Left hindlimb (tissue), 1 donor: ENCODE measurements at regions not wholly inside any gene's neighbourhood (a gene's known extent, or its start where the extent isn't known, plus 50 kb on each side); places are given as distances from the start of the nearest gene placed in this dataset.
"Not testable (repeated sequence)": the region's sequence is repeated elsewhere in the genome, so short reads cannot be mapped to it uniquely, and the experiment has no call there.

Experiments
- DNase-seq: peaks from one replicate; pipeline ENCODE4 v3.0.0-alpha.2; 2018

DNA sequence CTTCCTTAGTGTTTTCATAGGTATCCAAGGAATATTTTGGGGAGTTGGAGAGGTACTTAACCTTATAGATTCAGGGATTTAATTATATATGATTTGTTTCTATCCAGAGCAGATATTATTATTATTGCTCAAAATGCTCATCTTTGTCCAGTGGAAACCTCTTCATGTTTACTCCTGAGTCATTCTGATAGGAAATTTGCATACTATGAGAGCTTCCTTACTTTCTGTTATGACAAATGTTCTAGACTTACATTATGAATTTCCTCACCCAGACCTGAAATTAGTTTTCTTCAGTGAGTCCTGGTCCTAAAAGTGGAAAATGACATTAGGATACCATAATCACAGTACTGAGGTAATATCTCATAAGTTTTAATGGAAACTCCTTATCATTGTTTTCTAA, 57.5 kb upstream of the PLPPR5 start:
- no peak for DNase-seq

DNA sequence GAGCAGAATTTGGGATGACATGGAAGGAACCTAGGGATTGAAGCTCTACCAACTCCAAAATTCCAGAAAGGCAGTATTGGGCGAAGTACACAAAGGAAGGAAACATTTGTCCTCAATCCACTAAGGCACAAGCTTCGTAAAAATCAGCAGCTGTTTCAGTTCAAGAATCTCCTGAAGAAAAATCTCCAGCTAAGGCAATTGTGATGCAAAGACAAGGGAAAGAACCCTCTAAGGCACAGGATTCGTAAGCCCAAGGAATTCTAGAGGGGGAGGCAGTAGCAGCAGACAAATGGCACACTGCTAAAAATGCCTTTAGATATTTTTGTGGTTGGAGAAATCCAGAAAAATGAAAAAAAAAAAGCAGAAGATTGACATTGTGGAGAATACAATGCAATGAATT, 64.5 kb upstream of the PLPPR5 start:
- DNase-seq, result no peak

DNA sequence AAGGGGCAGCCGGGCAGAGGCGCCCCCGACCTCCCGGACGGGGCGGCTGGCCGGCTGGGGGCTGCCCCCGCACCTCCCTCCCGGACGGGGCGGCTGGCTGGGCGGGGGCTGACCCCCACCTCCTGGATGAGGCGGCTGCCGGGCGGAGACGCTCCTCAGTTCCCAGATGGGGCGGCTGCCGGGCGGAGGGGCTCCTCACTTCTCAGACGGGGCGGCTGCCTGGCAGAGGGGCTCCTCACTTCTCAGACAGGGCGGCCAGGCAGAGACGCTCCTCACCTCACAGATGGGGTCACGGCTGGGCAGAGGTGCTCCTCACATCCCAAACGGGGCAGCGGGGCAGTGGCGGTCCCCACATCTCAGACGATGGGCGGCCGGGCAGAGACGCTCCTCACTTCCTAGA, 73.9 kb upstream of the PLPPR5 start:
- not testable (repeated sequence) for DNase-seq

DNA sequence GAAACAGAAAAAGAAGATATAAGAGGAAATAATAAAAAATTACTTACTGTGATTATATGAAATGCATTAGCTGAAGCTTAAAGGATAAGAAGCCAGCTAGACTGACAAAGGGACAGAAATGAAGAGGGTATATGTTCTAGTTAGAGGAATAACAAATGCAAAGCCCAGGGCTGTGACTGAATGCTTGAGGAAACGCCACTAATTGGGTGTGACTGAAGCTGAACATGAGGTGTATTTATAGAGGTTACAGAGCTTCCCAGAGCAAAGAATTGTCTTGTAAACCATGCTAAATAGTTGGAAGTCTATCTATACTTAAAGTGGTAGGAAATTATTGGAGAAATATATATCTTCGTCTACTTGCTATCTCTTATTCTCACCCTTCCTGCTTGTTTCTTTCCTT, 77.7 kb upstream of the PLPPR5 start:
- no peak for DNase-seq

DNA sequence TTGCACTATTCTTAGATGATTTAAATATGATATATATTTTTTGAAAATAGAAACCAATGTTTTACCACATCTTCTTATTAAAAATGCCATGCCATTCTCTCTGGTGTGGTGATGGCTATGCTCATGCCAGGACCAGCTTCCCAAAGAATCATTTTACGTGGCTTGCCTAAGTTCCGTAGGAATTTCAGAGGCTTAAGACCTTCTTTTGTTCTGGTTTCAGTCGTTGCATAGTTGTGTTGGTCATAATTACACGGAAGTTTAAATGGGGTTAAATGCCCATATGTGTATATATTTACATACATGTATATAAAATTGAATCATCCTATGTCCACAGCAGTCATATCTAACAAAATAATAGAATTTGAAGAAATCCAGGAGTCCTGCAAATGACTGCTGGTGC, 78.7 kb upstream of the PLPPR5 start:
- DNase-seq, result no peak

DNA sequence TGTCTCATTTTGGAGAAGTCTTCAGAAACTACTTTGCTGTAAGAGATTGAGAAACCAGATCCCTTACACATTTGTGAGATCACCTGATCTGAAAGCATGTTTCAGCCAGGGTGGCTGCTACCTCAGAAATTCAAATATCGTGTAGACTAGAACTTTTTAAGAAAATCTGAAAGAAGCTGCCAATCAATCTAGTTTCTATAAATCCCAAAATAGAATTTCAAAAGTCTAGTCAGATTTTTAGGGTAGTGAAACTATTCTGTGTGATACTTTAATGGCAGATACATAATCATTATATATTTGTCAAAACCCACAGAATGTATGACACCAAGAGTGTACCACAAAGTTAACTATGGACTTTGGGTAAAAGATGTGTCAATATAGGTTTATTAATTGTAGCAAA, 79.9 kb upstream of the PLPPR5 start:
- no peak for DNase-seq

DNA sequence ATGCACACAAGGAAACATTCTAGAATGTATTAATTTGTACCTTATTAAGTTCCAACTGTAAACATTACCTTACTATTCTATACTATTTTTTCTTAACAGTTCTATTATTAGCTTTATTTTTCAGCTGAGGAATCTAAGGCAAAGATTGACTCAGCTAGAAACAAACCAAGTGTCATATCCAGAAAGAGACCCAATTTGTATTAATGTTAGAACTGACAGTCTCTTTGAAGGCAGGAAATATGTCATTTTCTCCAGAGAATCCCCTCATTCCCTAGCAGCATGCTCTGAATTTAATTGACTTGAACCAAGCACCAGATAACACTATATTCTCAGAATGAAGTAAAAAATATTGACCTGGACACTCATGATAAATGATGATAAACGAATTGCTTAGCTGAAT, 81.4 kb upstream of the PLPPR5 start:
- DNase-seq, result no peak

DNA sequence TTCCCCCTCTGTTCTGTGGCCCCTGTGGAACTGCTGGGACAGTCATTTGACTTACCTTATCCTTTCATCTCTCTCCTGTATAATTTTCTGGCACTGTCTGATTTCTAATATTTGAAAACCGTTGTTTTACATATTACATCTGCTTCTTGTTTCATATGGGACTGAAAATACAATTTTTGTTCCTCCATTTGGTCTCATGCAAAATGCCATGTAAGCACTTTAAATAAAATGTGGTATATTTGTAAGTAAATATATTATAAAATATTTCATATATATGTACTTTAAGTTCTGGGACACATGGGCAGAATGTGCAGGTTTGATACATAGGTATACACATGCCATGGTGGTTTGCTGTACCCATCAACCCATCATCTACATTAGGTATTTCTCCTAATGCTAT, 93.9 kb upstream of the PLPPR5 start:
- DNase-seq, result no peak

DNA sequence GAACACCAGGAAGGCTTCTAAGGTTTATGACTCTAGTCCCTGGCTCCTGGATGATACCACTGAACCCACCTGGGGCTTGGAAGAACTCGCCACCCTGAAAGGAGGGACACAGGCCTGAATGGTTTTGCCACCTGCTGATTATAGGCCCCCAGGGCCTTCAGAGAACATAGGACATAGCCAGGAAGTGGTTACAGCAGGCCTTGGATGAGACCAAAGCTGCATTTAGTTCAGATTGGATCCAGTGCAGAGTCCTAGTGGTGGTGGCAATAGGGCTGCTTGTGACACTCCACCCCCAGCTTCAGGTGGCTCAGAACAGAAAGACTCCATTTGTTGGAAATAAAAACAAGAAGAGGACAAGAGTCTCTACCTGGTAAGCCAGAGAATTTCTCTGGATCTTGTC, 101.6 kb upstream of the PLPPR5 start:
- DNase-seq, result no peak

DNA sequence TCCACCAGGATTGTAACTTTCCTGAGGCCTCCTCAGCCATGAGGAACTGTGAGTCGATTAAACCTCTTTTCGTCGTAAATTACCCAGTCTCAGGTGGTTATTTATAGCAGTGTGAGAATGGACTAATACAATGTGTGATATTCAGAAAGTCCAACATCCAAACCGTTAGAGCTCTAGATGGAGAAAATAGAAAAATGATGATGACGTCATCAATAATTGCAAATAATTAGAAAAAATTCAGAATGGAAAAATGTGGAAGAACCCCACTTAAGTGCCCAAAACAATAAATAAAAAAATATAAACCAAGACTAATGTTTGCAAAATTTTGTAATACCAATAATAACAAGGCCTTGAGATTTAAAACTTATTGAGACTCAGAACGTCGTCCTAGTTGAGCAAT, 103.0 kb upstream of the PLPPR5 start:
- DNase-seq, result no peak

DNA sequence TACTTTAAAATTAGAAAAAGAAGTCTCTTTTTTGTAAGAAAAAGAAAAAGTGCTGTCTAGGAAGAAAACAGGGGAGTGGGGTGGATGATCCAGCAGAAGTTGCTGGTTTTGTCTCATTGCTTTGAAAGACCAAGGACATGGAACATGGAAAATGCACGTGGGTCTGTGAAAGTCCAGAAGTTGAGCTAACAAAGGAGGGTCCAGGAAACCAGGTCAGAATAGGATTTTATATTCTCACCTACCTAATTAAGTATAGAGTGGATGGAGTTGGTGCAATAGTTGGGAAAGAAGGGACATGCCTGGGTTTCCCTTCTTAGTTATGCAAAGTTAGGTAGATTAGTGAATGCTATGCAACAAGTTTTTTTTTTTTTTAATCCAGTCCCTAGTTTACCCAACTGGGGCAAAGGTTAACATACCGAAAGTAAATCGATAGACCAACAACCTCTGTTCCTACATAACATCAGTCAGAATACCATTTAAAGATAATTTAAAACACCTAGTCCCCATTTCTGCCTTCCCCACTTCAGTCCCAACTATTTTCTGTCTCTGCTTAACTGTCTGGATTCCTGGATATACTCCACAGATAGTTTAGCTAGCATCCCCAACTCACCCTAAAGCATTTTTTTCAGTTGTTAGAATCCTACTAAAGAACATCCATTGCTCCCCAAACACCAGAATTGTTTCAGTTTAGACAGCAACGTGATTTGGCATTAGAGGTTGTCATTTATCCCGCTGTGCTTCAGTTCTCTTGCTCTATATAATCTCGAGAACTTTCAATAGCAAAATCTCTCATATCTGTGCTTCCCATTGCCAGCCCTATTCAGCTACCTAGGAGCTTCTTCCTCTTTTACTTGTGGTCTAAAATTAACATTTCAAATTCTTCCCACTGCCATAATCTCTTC, 105.7 kb upstream of the PLPPR5 start:
- no peak for DNase-seq

DNA sequence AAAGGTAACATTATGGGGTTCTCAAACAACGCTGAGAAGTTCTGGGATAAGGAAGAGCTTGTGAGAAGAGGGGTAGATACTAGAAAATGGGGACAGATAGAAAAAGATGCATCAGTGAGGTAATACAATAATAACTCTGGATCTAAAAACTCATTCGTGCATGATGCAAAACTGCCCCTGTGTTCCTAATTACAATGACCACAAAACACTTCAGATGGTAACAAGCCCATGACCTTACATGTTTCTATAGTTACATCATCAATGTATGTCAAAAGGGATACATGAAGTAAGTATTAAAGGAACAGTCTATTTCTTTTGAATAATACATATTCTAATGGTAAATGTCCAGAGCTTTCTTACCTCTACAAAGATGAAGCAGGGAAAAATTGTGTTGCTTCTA, 110.6 kb upstream of the PLPPR5 start:
- DNase-seq, result no peak

DNA sequence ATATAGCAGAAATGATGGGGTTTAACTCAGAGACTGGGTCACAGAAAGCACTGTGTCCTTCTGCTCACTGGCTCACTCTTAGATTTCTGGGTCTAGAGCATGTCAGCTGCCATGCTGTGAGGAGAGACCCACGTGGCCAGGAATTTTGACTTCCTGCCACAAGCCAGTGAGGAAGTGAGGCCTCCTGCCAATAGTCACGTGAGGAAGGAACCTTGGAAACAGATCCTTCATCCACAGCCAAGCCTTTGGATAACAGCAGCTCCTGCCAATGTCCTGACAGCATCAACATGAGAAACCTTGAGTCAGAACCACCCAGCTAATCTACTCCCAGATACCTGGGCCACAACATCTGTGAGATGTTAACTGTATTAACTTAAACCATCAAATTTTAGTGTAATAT, 114.5 kb upstream of the PLPPR5 start:
- DNase-seq, result no peak

DNA sequence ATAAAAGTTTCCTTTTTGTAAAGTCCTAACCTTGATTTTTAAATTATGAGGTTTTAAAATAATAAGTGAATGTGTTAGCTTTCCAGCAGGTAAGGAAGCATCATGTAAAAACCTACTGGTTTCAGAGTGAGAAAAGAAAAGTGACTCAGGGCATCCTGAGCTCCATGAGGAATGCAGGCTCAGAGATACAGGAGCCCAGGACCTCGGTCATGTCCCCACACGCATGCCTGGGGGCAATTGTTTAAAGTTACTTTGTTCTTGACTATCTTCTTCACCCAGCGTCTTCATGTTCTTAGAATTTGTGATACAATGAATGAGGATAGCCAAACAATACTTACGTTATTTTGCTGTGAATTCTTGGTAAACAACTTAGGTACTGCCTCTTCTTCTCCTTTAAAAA, 117.4 kb upstream of the PLPPR5 start:
- no peak for DNase-seq

DNA sequence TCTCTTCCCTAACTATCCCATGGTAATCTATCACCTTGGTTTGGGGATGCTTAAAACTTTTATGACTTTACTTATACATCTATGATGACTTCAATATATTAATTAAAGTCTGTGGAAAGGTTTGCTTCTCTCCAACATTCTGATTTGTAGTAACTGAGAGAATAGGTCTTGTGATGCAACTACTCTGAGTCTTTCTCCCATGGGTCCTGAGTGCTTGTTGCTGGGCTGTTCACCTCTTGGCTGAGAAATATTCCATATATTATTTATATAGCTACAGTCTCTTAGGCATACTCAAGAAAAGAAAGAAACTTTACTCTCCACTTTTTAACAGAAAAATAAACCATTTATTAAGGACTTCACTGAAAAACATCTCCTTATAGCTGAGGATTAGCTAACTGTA, 119.3 kb upstream of the PLPPR5 start:
- no peak for DNase-seq

DNA sequence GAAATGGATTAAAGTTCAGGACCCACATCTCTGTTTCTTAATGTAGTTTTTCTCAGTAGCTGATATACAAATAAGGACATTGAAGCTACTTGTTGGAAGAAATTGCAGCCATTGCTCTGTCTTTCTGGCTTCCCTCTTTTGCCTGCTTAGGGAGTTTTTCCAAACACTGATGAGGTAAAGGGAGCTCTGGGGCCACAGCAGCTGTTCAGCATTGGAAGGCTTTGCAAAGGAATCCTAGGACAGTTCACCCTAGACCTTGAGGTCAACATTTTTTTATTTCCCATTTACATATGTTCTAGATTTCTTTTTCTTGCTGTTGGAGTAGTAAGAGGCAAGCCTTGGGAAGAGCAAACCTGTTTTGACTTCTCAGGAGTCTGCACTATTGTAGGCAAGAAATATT, 126.9 kb upstream of the PLPPR5 start:
- DNase-seq, result no peak

DNA sequence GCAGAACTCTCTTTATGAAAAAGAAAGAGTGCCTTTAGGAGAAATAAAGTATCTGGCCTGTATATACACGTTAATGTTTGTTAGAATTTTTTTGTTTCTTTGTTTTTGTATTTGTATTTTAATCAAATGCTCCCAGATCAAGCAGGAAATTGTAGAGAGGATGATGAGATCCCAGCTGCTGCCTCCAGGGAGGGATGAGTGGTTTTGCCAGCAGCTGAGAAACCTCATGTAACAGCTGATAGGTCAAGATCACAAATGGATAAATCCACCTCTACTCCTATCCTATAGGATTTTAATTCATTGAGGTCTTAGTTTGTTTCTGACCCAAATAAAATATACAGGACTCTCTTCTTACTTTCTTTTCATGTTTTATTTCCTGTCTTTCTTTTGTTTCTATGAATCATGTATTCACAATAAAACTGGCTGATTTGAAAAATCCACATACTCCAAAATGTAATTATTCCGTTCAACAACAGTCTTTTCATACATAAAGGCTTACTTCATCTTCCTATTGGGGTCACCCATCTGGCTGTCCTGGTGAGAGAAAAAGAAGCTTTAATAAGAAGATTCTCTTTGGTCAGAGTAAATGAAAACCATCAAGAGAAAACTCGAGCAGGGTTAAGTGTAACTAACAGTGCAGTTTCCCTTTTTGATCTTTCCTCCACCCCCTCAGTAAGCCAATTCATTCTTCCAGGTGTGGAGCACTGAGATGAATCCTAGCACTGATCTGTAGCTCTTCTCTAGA, 129.3 kb upstream of the PLPPR5 start:
- no peak for DNase-seq

DNA sequence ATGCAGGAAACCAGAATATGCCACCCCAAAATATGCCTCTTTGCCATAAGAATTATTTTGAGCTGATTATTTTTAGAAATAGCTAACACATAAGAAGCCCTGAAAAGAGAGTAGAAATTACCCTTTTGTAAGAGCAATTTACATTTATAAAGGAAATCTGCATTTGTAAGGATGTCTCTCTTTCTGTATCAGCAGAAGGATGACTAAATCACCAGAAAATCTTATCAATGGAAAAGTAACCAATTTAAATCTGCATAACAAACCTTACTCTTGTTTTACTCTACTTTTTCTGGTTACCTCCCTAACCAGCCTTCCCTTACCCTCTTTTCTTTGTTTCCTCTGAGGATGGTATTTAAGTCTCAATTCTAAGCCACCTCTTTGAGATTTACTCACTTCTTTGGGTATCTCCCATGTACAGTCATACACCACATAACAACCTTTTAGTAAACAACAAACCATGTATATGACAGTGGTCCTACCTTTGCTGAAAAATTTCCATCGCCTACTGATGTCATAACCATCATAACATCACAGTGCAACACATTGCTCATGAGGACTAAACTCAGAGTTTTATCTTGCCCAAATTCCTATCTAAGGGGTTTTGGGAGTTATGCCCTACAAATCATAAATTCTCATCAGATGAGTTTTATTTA, 126.6 kb upstream of the PLPPR4 start:
- no peak for DNase-seq

DNA sequence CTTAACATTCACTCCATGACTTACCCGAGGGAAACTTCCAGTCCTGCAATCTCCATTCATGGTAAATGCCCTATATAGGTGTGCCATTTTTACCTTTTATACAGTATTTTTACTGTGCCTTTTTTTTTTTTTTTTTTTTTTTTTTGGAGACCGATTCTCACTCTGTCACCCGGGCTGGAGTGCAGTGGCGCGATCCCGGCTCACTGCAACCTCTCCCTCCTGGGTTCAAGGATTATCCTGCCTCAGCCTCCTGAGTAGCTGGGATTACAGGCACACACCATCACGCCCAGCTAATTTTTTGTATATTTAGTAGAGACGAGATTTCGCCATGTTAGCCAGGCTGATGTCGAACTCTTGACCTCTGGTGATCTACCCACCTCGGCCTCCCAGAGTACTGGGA, 124.4 kb upstream of the PLPPR4 start:
- DNase-seq, result no peak

DNA sequence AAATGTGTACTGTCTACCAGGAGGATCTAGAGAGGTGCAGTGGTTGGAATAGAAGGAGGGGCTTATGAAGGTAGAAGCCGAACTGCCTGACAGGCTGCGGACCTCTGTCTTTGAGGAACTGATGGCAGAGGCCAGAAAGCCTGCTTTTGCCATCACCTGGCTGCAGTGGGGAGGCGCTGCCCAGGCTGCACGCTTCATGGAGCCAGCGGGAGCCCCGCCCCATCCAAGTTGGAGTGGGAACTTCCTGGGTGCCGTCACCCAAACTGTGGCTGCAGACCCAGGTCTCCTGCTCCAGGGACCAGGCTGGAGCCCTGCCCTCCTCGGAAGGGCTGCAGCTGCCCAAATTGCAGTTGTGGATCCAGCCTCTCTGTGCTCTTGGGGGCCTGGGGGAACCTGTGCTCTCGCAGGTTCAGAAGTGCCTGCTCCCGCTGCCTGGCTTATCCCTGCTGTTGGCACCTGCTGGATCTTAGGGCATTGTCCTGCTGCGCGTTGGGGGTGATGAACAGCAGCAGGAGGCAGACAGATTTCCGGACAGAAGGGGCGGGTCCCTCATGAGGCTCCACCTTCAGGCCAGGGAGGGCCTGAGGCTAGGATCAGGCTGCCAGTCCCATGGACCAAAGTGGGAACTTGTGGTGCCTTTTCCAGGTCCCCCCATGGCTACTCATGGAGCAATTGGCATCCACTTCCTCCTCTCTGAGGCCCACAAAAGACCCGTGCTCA, 118.0 kb upstream of the PLPPR4 start:
- DNase-seq, result no peak

DNA sequence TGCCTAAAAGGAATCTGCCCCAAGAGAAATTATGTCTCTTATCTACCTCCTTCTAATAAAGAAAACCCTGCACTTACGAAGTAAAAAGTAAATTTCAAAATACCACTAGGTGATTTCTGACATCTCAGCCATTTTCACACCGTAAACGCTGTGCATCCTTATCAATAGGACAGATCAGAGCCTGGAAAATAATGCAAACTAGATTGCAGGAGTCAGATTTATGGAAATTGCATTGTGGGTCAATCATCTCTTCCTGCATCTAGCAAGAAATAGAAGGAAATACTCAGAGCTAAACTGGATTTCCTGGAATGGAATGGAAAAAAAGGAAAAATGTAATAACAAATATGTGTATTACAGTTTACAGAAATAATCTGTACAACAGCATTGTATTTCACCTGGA, 114.3 kb upstream of the PLPPR4 start:
- no peak for DNase-seq

DNA sequence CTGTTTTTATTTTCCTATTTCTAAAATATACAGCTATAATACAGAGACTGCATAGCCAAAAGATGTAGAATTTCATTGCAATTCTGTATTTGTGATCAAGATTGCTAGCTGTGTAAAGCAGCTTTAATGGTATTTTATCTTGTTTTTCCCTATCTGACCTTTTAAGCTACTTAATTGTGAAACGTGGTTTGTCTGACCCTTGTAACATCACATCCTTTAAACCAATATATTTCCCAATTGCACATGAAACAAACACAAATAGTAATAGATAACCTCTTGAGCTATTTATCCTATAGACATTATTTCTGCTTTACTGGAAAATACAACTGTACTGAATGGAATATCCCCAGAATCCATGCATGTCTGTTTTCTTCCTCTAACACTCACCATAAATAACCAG, 112.2 kb upstream of the PLPPR4 start:
- no peak for DNase-seq

DNA sequence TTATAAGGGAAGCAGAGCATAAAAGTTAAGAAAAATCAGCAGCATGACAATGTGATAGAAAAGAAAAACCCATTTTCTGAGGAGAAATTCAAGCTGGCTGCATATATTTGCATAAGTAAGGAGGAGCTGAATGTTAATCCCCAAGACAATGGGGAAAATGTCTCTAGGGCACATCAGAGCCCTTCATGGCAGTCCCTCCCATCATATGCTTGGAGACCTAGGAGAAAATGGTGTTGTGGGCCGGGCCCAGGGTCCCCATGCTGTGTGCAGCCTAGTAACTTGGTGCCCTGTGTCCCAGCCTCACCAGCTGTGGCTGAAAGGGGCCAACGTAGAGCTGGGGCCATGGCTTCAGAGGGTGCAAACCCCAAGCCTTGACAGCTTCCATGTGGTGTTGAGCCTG, 100.6 kb upstream of the PLPPR4 start:
- DNase-seq, result no peak
